Astrocyte of the cerebellum (primary cell): ENCODE measurements at regions not wholly inside any gene's neighbourhood (a gene's known extent, or its start where the extent isn't known, plus 50 kb on each side); places are given as distances from the start of the nearest gene placed in this dataset.

Experiments used
- DNase-seq: peaks from one replicate; pipeline ENCODE4 v3.0.0-alpha.2; 2011; ENCODE audit warnings: low read depth
- H3K4me3 ChIP-seq: 2 replicates; pipeline ENCODE4 v1.5.1; 2011; ENCODE audit warnings: mild to moderate bottlenecking, low read depth, low read length, moderate library complexity
- in situ Hi-C: cut with HindIII; loops from 2 replicates; pipeline ENCODE4 v1.10.0; 2017; ENCODE audit warnings: low sequenced_read_pairs
- TF ChIP-seq, protein P1 (sequence below): IDR thresholded peaks from 2 replicates; pipeline ENCODE4 v1.5.1; 2012; ENCODE audit warnings: low read length, low read depth, moderate library complexity, mild to moderate bottlenecking; ENCODE audit errors: missing control alignments

DNA sequence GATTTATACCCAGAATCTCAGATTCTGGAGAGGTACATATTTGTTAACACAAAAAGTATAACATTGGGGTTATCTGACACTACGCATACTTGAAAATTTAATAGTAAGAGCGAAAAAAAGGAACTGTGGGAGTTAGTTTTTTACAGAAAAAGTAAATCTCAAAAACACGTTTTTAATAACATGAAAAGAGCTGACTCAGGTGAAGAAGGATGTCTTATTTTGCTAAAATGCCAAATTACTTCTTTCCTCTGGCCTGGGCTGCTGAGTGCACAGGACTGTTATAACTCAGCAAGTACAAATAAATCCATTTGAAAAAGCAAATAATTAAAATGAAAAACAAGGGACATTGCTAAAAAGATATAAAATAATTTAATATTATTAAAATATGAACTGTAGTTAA, 1322.9 kb downstream of the ARAP2 start:
- in situ Hi-C loops: no loop called here
- TF ChIP-seq, protein P1, sequence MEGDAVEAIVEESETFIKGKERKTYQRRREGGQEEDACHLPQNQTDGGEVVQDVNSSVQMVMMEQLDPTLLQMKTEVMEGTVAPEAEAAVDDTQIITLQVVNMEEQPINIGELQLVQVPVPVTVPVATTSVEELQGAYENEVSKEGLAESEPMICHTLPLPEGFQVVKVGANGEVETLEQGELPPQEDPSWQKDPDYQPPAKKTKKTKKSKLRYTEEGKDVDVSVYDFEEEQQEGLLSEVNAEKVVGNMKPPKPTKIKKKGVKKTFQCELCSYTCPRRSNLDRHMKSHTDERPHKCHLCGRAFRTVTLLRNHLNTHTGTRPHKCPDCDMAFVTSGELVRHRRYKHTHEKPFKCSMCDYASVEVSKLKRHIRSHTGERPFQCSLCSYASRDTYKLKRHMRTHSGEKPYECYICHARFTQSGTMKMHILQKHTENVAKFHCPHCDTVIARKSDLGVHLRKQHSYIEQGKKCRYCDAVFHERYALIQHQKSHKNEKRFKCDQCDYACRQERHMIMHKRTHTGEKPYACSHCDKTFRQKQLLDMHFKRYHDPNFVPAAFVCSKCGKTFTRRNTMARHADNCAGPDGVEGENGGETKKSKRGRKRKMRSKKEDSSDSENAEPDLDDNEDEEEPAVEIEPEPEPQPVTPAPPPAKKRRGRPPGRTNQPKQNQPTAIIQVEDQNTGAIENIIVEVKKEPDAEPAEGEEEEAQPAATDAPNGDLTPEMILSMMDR: no peak
- no peak for DNase-seq
- no peak overlapping the region for H3K4me3 ChIP-seq

DNA sequence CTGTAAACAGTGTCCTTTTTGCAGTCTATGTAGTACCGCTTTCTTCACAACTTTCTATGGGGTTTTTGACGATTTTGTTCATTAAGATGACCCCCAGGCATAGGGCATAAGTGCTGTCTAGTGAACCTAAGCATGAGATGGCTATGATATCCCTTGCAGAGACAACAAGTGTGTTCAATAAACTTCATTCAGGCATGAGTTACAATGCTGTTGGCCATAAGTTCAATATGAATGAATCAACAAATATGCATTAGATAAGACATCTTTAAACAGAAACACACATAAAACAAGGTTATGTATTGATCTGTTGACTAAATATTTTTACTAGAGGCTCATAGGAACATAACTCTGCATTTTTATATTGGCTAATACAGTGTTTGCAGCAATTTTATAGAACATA, 1322.0 kb downstream of the ARAP2 start:
- in situ Hi-C loops: no loop called here
- no peak overlapping the region for H3K4me3 ChIP-seq
- no peak for DNase-seq
- TF ChIP-seq, protein P1: no peak

GRCh38 chr4:34932591-34932990, 1311.7 kb downstream of the ARAP2 start:
- TF ChIP-seq, protein P1: no peak
- no peak overlapping the region for H3K4me3 ChIP-seq
- in situ Hi-C loops: no loop called here
- no peak for DNase-seq

DNA sequence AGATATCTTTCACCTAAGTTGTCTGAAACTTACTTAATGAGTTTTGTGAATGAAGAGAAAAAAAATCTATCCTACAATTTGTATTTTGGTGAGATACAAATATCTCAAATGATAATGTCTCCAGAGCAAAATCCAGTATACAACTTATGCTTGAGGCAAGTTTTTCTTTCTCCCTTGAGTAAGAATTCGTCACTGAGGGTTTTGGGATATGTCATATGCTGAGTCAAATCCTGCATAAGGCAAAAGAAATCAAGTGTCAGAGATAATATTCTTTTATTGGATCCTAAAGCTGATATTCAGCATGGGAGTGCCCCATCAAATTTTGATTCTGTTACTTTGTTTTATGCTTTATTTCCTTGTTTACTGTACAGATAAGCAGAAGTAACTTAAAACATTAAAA, 1308.6 kb downstream of the ARAP2 start:
- TF ChIP-seq, protein P1: no peak
- in situ Hi-C loops: no loop called here
- DNase-seq: no peak
- no peak overlapping the region for H3K4me3 ChIP-seq

- H3K4me3 ChIP-seq: no peak overlapping the region
- in situ Hi-C loops: no loop called here
- no peak for DNase-seq
- TF ChIP-seq, protein P1: no peak
Measured at GRCh38 chr4:34939073-34939472, 1305.2 kb downstream of the ARAP2 start.

DNA sequence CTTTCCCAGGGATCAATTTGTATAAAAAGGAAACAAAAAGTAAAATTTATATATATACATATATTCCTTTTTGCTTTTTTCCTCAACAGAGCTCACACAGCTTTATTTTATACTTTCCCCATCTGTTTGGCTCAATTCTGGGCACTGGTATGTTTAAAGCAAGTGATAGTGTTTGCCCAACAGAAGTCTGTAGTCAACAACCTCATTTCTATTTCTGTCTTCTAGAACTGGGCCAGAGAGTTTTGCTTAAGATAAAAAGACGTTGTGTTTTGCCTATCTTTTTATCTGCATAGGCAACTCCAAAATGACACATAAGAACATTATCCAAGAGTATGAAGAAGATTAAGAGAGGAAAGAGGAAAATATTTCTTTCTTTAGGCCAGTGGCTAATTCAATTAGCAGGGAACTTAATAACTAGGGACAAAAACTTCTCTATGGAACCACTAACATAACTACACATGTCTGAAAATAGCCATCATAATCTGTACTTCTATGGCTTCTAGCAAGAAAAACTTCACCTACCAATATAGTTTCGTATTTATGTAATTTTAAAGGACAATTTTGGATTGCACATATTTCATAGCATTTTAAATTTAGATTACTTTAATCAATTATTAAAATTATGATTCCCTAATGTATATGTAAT, 1300.5 kb downstream of the ARAP2 start:
- H3K4me3 ChIP-seq: no peak overlapping the region
- no peak for DNase-seq
- TF ChIP-seq, protein P1: no peak
- in situ Hi-C loops: no loop called here
